GM21423 (cell line): ENCODE measurements at regions not wholly inside any gene's neighbourhood (a gene's known extent, or its start where the extent isn't known, plus 50 kb on each side); places are given as distances from the start of the nearest gene placed in this dataset.
"Not testable (repeated sequence)": the region's sequence is repeated elsewhere in the genome, so short reads cannot be mapped to it uniquely, and the experiment has no call there.

ENCODE experiments used
- ATAC-seq: cut with Tn5 transposase; IDR thresholded peaks from one replicate; pipeline ENCODE4 v1.9.1; 2021; ENCODE audit warnings: mild to moderate bottlenecking, moderate library complexity; ENCODE audit not compliant: unreplicated experiment

DNA sequence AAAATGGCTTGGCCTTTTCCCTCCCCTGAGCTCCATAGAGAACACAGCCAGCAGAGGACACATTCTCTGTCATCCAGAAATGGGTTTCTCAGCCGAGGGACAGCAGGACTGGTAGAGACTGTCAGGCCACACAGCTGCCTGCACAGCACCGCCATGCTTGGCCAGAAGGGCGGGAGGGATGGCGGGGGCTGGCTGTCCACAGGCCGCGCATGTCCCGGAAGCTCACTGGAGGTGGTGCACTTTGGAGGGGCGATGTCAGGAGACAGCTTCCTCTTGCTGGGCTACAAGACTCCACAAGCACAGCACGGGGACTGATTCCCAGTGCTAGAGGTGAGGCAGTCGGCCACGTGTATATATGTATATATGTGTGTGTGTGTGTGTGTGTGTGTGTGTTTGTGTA lies 125.3 kb downstream of the GOLGA6L4 start:
- ATAC-seq: not testable (repeated sequence)

DNA sequence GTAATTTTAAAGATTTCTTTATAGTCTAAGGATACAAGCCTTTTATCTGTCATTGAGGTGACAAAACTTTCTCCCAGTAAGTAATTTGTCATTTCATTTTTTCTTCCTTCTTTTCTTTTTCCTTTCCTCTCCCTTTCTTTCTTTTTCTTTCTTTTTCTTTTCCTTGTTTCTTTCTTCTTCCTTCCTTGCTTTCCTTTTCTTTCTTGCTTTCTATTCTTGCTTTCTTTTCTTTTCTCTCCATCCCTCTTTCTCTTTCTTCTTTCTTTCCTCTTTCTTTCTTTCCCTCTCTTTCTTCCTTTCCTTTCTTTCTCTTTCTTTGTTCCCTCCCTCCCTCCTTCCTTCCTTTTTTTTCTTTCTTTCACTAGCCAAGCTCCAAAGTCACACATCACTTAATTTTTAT lies 148.8 kb downstream of the GOLGA6L4 start:
- not testable (repeated sequence) for ATAC-seq

DNA sequence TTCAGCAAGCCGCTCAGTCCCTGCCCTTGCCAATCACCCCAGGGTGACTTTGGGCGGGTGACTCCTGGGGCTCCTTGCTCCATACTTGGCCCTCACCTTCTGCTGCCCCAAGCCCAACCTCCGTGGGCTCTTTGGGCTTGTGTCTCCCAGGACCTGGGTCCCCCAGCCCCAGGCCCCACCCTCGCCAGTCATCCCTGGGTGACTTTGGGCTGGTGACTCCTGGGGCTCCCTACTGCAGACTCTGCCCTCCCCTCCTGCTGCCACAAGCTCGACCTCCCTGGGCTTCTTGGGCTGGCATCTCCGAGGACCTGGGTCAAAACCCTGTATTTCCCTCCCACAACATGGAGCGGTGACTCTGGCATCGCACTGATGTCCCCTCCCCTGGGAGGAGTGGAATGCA lies 151.5 kb downstream of the GOLGA6L4 start:
- ATAC-seq: no peak

DNA sequence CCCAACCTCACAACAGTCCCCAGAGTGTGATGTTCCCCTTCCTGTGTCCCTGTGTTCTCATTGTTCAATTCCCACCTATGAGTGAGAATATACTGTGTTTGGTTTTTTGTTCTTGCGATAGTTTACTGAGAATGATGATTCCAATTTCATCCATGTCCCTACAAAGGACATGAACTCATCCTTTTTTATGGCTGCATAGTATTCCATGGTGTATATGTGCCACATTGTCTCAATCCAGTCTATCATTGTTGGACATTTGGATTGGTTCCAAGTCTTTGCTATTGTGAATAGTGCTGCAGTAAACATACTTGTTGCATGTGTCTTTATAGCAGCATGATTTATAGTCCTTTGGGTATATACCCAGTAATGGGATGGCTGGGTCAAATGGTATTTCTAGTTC lies 152.6 kb downstream of the GOLGA6L4 start:
- ATAC-seq: not testable (repeated sequence)

DNA sequence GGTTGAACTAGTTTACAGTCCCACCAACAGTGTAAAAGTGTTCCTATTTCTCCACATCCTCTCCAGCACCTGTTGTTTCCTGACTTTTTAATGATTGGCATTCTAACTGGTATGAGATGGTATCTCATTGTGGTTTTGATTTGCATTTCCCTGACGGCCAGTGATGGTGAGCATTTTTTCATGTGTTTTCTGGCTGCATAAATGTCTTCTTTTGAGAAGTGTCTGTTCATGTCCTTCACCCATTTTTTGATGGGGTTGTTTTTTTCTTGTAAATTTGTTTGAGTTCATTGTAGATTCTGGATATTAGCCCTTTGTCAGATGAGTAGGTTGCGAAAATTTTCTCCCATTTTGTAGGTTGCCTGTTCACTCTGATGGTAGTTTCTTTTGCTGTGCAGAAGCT lies 153.1 kb downstream of the GOLGA6L4 start:
- ATAC-seq: not testable (repeated sequence)

DNA sequence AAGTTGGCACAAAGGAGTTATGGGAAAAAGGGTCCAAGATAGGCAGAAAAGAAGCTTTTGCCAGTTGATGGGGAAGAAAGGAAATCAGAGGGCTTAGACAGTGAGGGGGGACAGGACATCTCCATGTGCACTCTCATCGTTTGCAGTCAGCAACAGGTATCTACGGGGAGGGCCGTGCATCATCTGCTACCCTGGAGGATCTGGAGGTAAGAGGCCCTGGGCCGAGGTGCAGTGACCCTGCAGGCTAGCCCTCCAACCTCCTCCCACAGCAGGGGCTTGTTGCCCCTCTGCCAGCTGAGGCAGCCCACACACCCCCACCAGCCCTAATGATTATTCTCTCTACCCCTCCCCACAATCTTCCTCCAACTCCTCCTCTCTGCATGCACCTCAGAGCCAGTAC lies 154.8 kb downstream of the GOLGA6L4 start:
- not testable (repeated sequence) for ATAC-seq

DNA sequence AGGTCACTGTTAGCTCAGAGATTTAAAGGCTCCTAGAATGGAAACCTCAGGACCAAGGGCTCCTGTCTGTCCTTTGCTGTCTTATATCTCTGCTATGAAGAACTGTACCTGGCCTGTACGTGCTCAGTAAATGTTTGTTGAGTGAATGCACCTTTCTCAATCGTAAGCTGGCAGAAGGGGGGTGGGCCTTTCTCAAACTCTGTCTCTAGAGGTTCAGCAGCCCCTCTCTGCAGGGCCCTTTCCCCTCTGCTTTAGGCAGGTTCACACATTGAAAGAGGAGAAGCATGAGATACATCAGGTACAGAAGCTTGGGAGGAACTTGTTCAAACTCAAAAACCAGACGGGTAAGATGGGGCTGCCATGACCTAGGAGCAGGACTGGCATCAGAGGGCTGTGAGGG lies 155.6 kb downstream of the GOLGA6L4 start:
- ATAC-seq: no peak

DNA sequence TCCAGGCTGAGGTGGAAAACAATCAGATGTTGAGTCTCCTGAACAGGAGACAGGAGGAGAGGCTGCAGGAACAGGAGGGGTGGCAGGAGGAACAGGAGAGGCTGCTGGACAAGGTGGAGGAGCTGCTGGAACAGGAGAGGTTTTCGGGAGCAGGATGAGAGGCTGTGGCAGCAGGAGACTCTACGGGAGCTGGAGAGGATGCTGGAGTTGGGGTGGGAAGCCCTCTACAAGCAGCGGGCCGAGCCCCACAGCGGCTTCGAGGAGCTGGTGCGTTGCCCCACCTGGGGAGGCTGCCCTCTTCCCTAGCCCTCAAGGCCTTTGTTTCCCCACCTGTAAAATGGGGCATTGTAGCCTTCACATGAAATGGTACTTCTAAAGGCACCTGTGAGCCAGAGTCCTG lies 156.4 kb downstream of the GOLGA6L4 start:
- ATAC-seq: not testable (repeated sequence)

DNA sequence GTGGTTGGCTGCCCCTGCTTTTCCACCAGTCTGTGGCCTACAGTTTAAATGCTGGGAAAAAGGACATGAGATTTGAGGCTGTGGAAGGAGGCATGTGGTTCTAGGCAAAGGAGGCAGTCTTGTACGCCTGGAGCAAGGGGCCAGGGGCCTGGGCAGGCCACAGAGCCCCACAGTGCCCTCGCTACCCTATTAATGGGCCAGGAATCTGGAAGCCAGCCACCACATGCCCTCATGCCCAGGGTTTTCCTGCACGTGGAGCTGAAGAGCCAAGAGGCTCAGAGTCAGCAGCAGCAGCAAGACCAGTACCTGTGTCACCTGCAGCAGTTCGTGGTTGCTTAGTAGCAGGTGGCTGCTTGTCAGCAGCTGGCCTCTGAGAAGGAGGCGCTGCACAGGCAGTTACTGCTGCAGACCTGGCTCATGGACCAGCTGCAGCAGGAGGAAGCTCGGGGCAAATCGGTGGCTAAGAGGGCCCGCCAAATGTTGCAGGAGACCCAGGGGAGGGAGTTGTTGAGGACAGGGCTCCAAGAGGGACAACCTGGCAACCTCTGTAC lies 157.9 kb downstream of the GOLGA6L4 start:
- ATAC-seq: not testable (repeated sequence)

DNA sequence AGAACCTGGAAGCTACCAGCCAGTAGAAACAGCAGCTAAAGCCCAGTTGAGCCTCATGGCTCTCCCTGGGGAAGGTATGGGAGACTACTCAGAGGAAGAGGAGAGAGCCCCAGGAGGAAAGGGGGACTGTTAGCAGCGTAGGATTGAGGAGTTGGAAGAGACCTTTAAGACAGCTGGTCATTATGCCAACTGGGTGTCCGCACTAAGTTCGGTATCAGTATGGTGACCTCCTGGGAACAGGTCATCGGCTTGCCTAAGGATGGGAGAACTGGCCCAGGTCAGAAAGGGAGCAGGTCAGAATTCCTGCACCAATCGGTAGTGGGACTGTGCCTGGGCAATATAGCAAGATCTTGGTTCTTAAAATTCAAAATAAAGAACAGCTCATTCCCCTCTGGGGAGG lies 158.4 kb downstream of the GOLGA6L4 start:
- ATAC-seq: not testable (repeated sequence)

DNA sequence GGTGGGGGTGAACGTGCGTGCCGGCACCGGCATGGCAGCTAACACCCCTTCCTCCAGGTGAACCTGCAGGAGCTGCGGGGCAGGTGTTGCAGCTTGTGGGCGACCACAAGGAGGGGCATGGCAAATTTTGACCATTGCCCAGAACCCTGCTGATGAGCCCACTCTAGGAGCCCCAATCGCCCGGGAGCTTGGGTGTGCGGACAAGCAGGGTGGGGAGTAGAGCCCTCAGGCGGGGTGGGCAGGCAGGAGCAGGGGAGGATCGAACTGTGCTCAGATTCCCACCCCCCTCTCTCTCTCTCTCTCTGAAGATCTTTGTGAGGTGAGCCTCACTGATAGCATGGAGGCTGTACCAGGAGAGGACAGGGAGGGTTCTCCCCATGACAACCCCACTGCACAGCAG lies 159.8 kb downstream of the GOLGA6L4 start:
- ATAC-seq: not testable (repeated sequence)

DNA sequence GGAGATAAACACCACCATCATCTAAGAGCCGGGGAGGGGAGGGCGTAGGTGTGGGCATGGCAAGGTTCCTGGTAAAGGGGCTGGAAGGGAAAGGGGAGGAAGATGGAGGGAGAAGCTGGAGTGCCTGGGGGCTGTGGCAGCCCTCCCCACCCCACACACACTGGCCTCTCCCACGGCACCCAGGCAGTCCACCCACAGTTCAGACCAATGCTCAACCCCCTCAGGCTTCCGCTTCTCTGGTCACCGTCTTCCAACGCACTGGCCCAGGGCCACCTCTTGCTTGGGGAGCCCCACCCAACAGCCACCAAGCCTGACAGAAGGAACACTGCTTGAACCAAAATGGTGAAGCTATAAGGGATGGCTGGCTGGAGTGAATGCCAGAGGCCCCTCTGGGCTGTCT lies 160.3 kb downstream of the GOLGA6L4 start:
- ATAC-seq: not testable (repeated sequence)

DNA sequence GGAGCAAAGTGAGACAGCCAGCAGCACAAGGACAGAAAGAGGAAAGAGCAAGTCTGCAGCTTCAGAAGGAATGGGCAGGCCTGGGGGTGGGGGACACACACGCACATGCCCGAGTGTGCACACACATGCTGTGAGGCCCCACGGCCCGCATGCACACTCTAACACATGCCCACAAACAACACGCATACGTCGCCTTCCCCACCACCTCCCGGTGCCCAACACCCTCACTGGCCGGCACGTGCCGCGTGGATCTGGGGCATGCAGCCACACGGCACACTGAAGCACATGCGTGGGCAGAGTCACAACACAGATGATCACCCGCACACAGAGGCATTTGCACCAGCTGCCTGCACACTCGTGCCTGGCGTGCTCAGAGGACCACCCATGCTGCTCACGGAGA lies 161.5 kb downstream of the GOLGA6L4 start:
- ATAC-seq: not testable (repeated sequence)

DNA sequence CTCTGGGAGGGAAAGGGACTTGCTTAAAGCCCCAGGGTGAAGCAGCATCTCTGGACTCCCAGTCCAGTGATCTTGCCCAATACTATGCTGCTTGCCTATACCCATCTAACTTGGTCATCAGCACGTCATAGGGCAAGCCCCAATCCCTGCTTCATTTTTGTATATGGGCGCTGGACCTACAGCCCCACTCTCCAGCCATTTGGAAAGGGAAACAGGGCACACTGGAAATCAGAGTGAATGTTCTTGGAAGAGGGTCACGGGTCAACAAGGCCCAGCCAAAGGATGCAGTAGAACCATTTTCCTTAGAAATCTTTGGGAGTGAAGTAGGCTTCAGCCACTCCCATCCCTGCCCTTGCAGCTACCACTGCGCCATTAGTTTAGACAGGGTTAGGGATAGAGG lies 162.5 kb downstream of the GOLGA6L4 start:
- not testable (repeated sequence) for ATAC-seq

DNA sequence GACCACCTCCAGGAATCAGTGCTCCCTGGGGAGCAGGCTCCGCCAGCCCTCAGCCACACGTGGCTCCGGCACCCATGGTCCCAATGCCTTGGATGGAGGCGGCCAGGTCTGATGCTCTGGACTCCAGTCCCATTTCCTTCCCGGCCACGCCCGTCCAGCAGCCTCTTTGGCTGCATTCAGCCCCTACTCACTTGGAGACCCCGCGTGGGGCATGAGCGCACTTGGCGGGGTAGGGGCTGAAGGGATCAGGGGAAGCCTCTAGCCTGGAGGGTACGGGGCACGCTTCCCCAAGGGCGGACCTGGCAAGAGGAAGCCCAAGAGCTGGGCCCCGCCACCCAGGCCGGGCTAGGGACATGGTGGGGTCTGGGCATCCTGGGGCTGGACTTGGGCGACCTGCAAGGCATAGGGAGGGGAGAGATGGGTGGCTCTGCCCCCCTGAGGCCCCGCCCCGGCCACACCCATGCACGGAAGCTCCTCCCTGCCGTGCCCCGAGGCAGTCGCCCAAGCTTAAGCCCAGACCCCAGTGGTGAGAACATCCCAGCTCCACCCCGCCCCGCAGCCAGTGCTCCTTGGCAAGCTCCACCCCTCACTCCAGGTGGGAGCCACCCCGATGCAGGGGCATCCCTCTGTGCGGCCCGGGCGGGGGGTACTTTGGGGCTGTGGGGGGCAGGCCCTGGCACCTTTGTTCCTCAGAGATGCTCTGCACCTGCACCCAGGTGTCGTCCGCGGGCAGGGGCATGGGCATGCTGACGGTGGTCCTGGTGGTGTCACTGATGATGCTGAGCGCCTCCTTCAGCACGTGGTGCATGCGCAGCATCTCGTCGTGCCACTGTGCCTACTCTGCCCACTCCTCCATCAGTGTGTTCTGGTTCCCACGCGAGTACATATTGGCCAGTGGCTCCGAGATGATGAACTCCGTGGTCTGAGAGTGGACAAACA lies 163.5 kb downstream of the GOLGA6L4 start:
- ATAC-seq: no peak

DNA sequence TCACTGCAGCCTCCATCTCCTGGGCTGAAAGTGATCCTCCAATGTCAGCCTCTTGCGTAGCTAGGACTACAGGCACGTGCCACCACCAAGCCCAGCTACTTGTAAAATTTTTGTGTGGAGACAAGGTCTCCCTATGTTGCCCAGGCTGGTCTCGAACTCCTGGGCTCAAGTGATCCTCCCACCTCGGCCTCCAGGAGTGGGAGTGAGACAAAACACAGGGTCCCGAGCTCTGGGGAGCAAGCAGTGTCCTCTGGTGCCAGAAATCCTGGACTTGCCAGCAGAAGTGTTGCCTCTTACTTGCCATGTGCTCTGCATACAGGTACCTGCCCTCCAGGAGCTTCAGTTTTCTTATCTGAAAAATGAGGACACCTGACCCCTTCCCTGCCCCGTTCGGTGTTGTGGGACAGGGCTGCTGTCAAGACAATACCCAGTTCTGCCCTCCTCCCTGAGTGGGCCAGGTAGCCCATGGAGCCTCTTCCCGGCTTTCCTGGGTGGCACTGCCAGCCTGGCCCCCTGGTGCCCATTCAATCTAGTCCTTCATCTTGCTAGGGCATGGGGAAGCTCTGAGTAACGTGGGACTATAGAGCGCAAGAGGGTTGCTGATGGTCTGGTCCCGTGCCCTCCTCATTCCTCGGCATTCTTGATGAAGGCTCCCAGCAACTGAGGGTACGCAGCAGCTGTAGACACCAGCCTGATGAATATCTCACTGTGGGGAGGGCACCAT lies 164.6 kb downstream of the GOLGA6L4 start:
- no peak for ATAC-seq

DNA sequence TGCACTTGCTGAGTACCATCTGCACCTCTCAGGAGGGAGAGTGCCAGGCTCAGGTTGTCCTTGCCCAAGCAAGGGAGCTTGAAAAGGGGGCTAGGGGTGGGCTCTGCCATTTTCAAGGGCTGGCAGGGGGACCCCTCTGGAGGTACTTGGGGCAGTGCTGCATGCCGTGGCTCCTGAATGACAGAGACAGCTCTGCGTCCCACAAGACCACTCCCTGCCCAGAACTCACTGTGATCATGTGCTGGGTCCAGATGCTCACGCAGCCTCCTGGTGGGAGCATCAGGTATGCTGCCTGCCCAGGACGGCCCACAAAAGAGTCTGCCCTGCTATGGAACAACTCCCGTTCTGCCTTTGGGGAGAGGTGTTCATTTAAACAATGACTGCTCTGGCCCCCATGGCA lies 165.2 kb downstream of the GOLGA6L4 start:
- ATAC-seq: no peak

DNA sequence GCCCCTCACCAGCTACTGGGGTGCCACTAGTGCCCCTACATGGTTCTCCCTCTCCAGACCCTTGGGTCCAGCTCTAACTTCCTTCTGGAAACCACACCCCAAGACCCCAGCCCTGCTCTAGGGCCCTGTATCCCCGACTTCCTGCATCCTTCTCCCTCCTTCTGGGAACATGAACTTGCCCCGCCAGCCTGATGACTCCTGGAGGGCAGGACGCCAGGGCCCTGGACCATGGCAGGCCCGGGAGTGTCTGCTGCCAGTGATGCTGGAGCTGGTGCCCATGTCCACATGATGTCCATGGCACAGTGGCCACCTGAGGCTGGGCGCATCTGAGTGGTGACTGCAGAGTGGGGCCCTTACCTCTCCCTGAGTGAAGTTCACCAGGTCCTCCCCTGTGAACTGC lies 165.9 kb downstream of the GOLGA6L4 start:
- not testable (repeated sequence) for ATAC-seq

DNA sequence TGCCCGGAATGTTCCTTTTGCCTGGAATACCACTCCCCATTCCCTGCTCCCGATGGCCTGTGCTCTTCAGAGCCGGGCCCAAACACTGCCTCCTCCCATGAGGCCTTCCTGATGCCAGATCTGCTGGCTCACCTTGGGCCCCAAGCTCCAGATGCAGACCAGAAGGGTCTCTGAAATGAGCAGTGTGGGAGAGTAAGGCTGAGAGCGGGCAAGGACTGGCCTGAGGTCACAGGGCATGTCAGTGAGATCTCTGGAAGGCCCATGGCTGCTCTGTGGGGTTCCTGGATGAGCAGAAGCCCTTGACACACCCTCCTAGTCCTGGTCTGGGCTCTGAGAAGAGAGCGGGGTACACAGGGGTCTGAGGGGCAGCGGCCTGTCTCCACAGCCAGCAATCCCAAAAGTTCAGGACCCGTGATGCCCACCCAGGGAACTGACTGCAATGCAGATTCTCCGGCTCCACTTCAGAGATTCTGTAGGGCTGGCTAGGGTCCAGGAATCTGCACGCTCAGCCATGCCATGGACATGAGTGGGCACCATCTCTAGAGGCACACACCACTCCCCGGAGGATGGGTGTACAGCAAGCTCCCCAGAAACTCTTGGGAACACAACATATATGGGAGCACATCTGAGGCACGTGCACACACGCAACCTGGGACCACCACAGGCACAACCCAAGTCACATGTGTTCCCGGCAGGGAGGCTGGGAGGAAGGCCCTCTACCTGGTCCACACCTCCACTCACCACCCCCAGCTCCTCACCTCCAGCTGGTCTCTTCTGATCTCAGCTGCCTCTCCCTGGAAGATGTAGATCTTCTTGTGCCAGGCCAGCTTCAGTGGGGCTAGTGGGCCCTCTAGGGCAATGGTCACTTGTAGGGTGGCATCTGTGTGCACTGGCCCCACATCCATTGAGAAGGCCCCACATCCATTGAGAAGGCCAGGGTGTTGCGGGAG lies 166.6 kb downstream of the GOLGA6L4 start:
- ATAC-seq: not testable (repeated sequence)

DNA sequence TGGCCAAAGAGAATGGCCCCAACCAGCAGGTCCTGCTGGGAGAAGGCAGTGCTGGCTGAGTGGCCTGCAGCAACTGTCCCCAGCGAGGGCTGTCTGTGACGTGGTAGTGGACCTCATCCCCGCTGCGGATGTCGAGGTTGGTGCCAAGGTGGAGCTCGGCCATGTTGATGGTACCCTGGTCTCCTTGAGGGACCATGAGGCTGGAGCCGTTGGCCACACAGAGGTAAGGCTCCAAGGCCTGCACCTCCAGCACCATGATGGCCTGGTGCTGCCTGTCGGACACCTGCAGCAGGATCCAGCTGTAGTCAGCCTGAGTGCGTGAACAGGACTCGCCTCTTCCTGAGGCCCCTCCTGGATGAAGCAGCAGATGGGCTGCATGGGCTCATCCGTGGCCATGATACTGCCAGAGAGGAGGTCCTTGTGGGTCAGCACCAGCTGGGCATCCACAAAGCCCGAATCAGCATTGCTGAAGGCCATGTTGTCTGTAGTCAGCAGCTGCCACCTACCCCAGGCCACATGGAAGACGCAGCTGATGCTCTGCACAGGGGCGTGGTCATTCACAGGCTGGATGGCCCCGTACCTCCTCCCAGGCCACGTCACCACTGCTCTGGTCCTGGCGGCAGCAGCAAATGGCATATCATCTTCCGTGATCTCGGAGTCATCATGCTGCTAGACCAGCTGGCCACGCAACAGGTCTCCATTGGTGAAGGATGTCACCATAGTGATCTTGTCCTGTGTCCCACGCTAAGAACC lies 167.5 kb downstream of the GOLGA6L4 start:
- no peak for ATAC-seq
